ENCODE measurements at regions not wholly inside any gene's neighbourhood (a gene's known extent, or its start where the extent isn't known, plus 50 kb on each side); places are given as distances from the start of the nearest gene placed in this dataset.

DNA sequence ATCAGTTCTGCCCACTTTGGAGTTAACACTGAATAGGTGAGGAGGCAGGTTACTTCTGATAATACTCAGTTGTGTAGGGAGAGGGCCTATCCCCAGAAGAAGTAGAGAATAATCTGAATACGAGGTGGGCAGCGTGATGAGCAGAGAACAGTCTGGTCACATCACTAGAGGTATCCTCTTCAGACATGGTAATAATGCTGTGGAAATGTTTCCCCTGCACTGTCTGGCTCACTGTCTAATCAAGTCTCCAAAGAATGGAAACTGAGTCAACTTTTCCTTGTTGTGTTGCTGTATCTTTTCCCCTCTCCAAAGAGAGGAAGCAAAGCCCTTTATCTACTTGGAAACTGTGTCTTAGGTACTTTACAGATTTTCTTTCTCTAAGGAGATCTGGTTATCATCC is 110.9 kb upstream of the ANKRD55 start:
- FAIRE-seq: no peak
- 0 out of 2 replicates have a peak, but pooled peaks cover 4% of the 10 kb centered on the region for H3K9me3 ChIP-seq (ENCODE audit: low read length)
- H4K20me1 ChIP-seq (ENCODE audit: insufficient read depth, low read length): no peaks in the 10 kb centered on the region
- H3K27me3 ChIP-seq (ENCODE audit: control insufficient read depth in 1 of 2, insufficient read depth in 2 of 2, low read length in 2 of 2): no peaks in the 10 kb centered on the region
- H3K36me3 ChIP-seq (replicated peaks in 1 of 2; ENCODE audit: control insufficient read depth in 1 of 2, insufficient read depth in 2 of 2, low read length in 2 of 2): no peaks in the 10 kb centered on the region
- intact Hi-C loops (cut with micrococcal nuclease; ENCODE audit: unreplicated experiment) (no loop called here), in situ Hi-C loops (cut with HindIII; ENCODE audit: extremely low pct_ligation_motif_present, low pct_unique_long_range_greater_than_20kb) (no loop called here)
- H3K4me2 ChIP-seq (ENCODE audit: low read depth, low read length): no peak overlapping the region
- no peak overlapping the region for H2AFZ ChIP-seq (ENCODE audit: low read length)
- peaks cover 25% of the 10 kb centered on the region for H3K4me1 ChIP-seq (ENCODE audit: insufficient read depth, low read length)
- no peak for ATAC-seq
- TF ChIP-seq ZNF850 (CRISPR knock-in tag; conservative IDR thresholded peaks at IDR 0.05): no peak
- TF ChIP-seq ATF7-NPFF (CRISPR knock-in tag; IDR thresholded peaks at IDR 0.05; ENCODE audit: low read depth): no peak
- no peak for TF ChIP-seq LCORL (IDR thresholded peaks at IDR 0.05)
- TF ChIP-seq LCORL (CRISPR knock-in tag; IDR thresholded peaks at IDR 0.05): no peak
- H3K79me2 ChIP-seq (ENCODE audit: insufficient read depth, low read length): no peaks in the 10 kb centered on the region
- H3K4me3 ChIP-seq (replicated peaks in 1 of 3; ENCODE audit: insufficient read depth in 1 of 3, low read depth in 2 of 3, low read length in 3 of 3): no peak overlapping the region
- ChIA-PET POLR2A (no interaction called here), CTCF (ENCODE audit: low intra/inter-chr PET ratio, low total read pairs) (no interaction called here)
- BruUV-seq (replicated peaks): no TSS peak
- 100% methylated on average over 2 of the region's 2 CpGs for WGBS (ENCODE audit: low lambda C conversion rate)
- H3K27ac ChIP-seq (ENCODE audit: extremely low read length, insufficient read depth, low read length): no peak overlapping the region
- DNase-seq (ENCODE audit: low spot score): no peak
- H3K9ac ChIP-seq (ENCODE audit: insufficient read depth, low read depth, low read length): no peak overlapping the region

DNA sequence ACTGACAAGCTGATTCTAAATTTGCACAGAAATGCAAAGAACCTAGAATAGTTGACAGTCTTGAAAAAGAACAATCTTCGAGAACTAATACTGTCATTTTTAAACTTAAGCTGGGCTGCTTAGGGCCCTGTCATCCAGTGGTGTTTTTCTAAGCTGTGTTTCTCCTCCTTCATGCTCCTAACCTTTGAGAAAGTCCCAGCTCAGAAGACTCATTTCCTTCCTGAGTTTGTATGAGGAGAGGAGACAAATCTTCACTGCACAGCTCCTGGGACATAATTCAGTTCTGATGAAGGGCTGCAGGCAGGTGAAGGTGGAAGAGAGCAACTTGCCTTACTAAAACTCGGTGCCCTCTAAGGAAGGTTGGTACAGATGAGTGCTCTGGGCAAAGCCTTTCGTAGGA is 109.5 kb upstream of the ANKRD55 start:
- H4K20me1 ChIP-seq (ENCODE audit: insufficient read depth, low read length): no peaks in the 10 kb centered on the region
- intact Hi-C loops (cut with micrococcal nuclease; ENCODE audit: unreplicated experiment): no loop called here
- H3K9me3 ChIP-seq (ENCODE audit: low read length): 0 out of 2 replicates have a peak, but pooled peaks cover 4% of the 10 kb centered on the region
- no peaks in the 10 kb centered on the region for H3K27me3 ChIP-seq (ENCODE audit: control insufficient read depth in 1 of 2, insufficient read depth in 2 of 2, low read length in 2 of 2)
- CTCF ChIA-PET (ENCODE audit: low intra/inter-chr PET ratio, low total read pairs): no interaction called here
- ATAC-seq: no peak
- in situ Hi-C loops (cut with HindIII; ENCODE audit: extremely low pct_ligation_motif_present, low pct_unique_long_range_greater_than_20kb): no loop called here
- no peak for FAIRE-seq
- peaks cover 16% of the 10 kb centered on the region for H3K4me1 ChIP-seq (ENCODE audit: insufficient read depth, low read length)
- H2AFZ ChIP-seq (ENCODE audit: low read length): no peak overlapping the region
- no peak overlapping the region for H3K9ac ChIP-seq (ENCODE audit: insufficient read depth, low read depth, low read length)
- H3K4me2 ChIP-seq (ENCODE audit: low read depth, low read length): no peak overlapping the region
- no TSS peak for BruUV-seq (replicated peaks)
- WGBS (ENCODE audit: low lambda C conversion rate): 100% methylated on average over 2 of the region's 3 CpGs
- no peaks in the 10 kb centered on the region for H3K36me3 ChIP-seq (replicated peaks in 1 of 2; ENCODE audit: control insufficient read depth in 1 of 2, insufficient read depth in 2 of 2, low read length in 2 of 2)
- no peaks in the 10 kb centered on the region for H3K79me2 ChIP-seq (ENCODE audit: insufficient read depth, low read length)
- POLR2A ChIA-PET: no interaction called here
- TF ChIP-seq, protein P1, sequence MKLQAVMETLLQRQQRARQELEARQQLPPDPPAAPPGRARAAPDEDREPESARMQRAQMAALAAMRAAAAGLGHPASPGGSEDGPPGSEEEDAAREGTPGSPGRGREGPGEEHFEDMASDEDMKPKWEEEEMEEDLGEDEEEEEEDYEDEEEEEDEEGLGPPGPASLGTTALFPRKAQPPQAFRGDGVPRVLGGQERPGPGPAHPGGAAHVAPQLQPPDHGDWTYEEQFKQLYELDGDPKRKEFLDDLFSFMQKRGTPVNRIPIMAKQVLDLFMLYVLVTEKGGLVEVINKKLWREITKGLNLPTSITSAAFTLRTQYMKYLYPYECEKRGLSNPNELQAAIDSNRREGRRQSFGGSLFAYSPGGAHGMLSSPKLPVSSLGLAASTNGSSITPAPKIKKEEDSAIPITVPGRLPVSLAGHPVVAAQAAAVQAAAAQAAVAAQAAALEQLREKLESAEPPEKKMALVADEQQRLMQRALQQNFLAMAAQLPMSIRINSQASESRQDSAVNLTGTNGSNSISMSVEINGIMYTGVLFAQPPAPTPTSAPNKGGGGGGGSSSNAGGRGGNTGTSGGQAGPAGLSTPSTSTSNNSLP (IDR thresholded peaks at IDR 0.05; ENCODE audit: low read depth, low read length): no peak
- TF ChIP-seq, protein P2, sequence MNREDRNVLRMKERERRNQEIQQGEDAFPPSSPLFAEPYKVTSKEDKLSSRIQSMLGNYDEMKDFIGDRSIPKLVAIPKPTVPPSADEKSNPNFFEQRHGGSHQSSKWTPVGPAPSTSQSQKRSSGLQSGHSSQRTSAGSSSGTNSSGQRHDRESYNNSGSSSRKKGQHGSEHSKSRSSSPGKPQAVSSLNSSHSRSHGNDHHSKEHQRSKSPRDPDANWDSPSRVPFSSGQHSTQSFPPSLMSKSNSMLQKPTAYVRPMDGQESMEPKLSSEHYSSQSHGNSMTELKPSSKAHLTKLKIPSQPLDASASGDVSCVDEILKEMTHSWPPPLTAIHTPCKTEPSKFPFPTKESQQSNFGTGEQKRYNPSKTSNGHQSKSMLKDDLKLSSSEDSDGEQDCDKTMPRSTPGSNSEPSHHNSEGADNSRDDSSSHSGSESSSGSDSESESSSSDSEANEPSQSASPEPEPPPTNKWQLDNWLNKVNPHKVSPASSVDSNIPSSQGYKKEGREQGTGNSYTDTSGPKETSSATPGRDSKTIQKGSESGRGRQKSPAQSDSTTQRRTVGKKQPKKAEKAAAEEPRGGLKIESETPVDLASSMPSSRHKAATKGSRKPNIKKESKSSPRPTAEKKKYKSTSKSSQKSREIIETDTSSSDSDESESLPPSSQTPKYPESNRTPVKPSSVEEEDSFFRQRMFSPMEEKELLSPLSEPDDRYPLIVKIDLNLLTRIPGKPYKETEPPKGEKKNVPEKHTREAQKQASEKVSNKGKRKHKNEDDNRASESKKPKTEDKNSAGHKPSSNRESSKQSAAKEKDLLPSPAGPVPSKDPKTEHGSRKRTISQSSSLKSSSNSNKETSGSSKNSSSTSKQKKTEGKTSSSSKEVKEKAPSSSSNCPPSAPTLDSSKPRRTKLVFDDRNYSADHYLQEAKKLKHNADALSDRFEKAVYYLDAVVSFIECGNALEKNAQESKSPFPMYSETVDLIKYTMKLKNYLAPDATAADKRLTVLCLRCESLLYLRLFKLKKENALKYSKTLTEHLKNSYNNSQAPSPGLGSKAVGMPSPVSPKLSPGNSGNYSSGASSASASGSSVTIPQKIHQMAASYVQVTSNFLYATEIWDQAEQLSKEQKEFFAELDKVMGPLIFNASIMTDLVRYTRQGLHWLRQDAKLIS (CRISPR knock-in tag; IDR thresholded peaks at IDR 0.05): no peak
- no peak for TF ChIP-seq KAT8 (CRISPR knock-in tag; IDR thresholded peaks at IDR 0.05)
- TF ChIP-seq, protein P3, sequence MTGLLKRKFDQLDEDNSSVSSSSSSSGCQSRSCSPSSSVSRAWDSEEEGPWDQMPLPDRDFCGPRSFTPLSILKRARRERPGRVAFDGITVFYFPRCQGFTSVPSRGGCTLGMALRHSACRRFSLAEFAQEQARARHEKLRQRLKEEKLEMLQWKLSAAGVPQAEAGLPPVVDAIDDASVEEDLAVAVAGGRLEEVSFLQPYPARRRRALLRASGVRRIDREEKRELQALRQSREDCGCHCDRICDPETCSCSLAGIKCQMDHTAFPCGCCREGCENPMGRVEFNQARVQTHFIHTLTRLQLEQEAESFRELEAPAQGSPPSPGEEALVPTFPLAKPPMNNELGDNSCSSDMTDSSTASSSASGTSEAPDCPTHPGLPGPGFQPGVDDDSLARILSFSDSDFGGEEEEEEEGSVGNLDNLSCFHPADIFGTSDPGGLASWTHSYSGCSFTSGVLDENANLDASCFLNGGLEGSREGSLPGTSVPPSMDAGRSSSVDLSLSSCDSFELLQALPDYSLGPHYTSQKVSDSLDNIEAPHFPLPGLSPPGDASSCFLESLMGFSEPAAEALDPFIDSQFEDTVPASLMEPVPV (CRISPR knock-in tag; IDR thresholded peaks at IDR 0.05): no peak
- no peak overlapping the region for H3K27ac ChIP-seq (ENCODE audit: extremely low read length, insufficient read depth, low read length)
- DNase-seq (ENCODE audit: low spot score): no peak
- no peak overlapping the region for H3K4me3 ChIP-seq (replicated peaks in 1 of 3; ENCODE audit: insufficient read depth in 1 of 3, low read depth in 2 of 3, low read length in 3 of 3)

Measured in HepG2 (cell line).